GM23338 (cell line): ENCODE measurements at regions not wholly inside any gene's neighbourhood (a gene's known extent, or its start where the extent isn't known, plus 50 kb on each side); places are given as distances from the start of the nearest gene placed in this dataset.

ENCODE experiments used
- ATAC-seq: fragments of 200-7000 bp; cut with Tn5 transposase; 3 replicates; pipeline ENCODE4 v1.9.1; 2020
- DNase-seq: peaks from one replicate; pipeline ENCODE4 v3.0.0-alpha.2; 2015; ENCODE audit warnings: low spot score
- H2AFZ ChIP-seq: fragments of 200-600 bp; sonication (generic); 2 replicates; pipeline ENCODE4 v1.8.0; 2016; ENCODE audit warnings: antibody characterized with exemption, mild to moderate bottlenecking, moderate library complexity
- H3F3A ChIP-seq: fragments of 200-600 bp; sonication (generic); replicated peaks from 2 replicates; pipeline ENCODE4 v1.8.0; 2017; ENCODE audit warnings: antibody characterized with exemption, mixed run types, low read depth
- H3K27ac ChIP-seq: fragments of 200-600 bp; sonication (generic); 2 replicates; pipeline ENCODE4 v1.6.1; 2016; ENCODE audit warnings: low read depth
- H3K27me3 ChIP-seq: fragments of 200-600 bp; sonication (generic); 2 replicates; pipeline ENCODE4 v1.8.0; 2016; ENCODE audit warnings: mild to moderate bottlenecking, mixed run types, moderate library complexity; ENCODE audit not compliant: insufficient read depth
- H3K36me3 ChIP-seq: fragments of 200-600 bp; sonication (generic); 2 replicates; pipeline ENCODE4 v1.8.0; 2016; ENCODE audit warnings: mild to moderate bottlenecking; ENCODE audit not compliant: insufficient read depth
- H3K4me1 ChIP-seq: fragments of 200-600 bp; sonication (generic); 2 replicates; pipeline ENCODE4 v1.8.0; 2016; ENCODE audit warnings: mild to moderate bottlenecking, moderate library complexity; ENCODE audit not compliant: insufficient read depth
- H3K4me2 ChIP-seq: fragments of 200-600 bp; sonication (generic); 2 replicates; pipeline ENCODE4 v1.7.1; 2017; ENCODE audit warnings: mixed run types
- H3K4me3 ChIP-seq: fragments of 200-600 bp; sonication (generic); 2 replicates; pipeline ENCODE4 v1.6.1; 2016; ENCODE audit warnings: mixed run types
- H3K79me2 ChIP-seq: fragments of 200-600 bp; sonication (generic); replicated peaks from 2 replicates; pipeline ENCODE4 v1.8.0; 2017; ENCODE audit warnings: mild to moderate bottlenecking; ENCODE audit not compliant: insufficient read depth
- H3K9me2 ChIP-seq: fragments of 200-600 bp; sonication (generic); 2 replicates; pipeline ENCODE4 v1.8.0; 2017; ENCODE audit not compliant: insufficient read depth
- H4K20me1 ChIP-seq: fragments of 200-600 bp; sonication (generic); replicated peaks from 2 replicates; pipeline ENCODE4 v1.8.0; 2017; ENCODE audit warnings: mild to moderate bottlenecking; ENCODE audit not compliant: insufficient read depth
- H3K27ac Mint-ChIP-seq: 2 replicates; pipeline ENCODE4 v1.8.0; 2020; ENCODE audit warnings: inconsistent platforms, mild to moderate bottlenecking, moderate library complexity, mixed read lengths
- H3K27me3 Mint-ChIP-seq: 3 replicates; pipeline ENCODE4 v1.8.0; 2022; ENCODE audit warnings: low read depth, mild to moderate bottlenecking, moderate library complexity, mixed read lengths, inconsistent platforms; ENCODE audit not compliant: insufficient read depth, poor library complexity
- H3K36me3 Mint-ChIP-seq: 3 replicates; pipeline ENCODE4 v1.8.0; 2021; ENCODE audit warnings: low read depth, mild to moderate bottlenecking, inconsistent platforms, moderate library complexity, mixed read lengths
- H3K4me1 Mint-ChIP-seq: 3 replicates; pipeline ENCODE4 v1.8.0; 2020; ENCODE audit warnings: mild to moderate bottlenecking, inconsistent platforms, mixed read lengths
- H3K4me3 Mint-ChIP-seq: 3 replicates; pipeline ENCODE4 v1.8.0; 2021; ENCODE audit warnings: moderate library complexity, mild to moderate bottlenecking, inconsistent platforms, mixed read lengths
- H3K9me3 Mint-ChIP-seq: 3 replicates; pipeline ENCODE4 v1.8.0; 2020; ENCODE audit warnings: moderate library complexity, mild to moderate bottlenecking, inconsistent platforms, mixed read lengths
- CREB1 ChIP-seq: fragments of 250-450 bp; sonication (Bioruptor Pico); IDR thresholded peaks from 2 replicates; pipeline ENCODE4 v1.5.0; 2020; ENCODE audit warnings: low read depth, mild to moderate bottlenecking, moderate library complexity
- CTCF ChIP-seq, 2 experiments: fragments of 200-600 bp in 1 of 2; sonication (generic) in 1 of 2; conservative IDR thresholded peaks; 2 replicates each; pipeline versions ENCODE4 v1.5.1 to v1.6.1; 2016 to 2017; ENCODE audit warnings: antibody characterized with exemption in 2 of 2, low read depth in 2 of 2, mild to moderate bottlenecking in 2 of 2, moderate library complexity in 1 of 2
- EZH2 ChIP-seq: fragments of 200-600 bp; sonication (generic); IDR thresholded peaks from one replicate; pipeline ENCODE4 v1.8.0; 2017; ENCODE audit warnings: antibody characterized with exemption, mild to moderate bottlenecking, low read depth; ENCODE audit not compliant: unreplicated experiment
- EZH2phosphoT487 ChIP-seq: fragments of 200-600 bp; sonication (generic); IDR thresholded peaks from one replicate; pipeline ENCODE4 v1.8.1; 2018; ENCODE audit warnings: antibody characterized with exemption; ENCODE audit not compliant: unreplicated experiment
- JUNB ChIP-seq: IDR thresholded peaks from one replicate; pipeline ENCODE4 v1.6.1; 2016; ENCODE audit warnings: antibody characterized with exemption; ENCODE audit not compliant: unreplicated experiment
- NANOG ChIP-seq: IDR thresholded peaks from 2 replicates; pipeline ENCODE4 v1.6.1; 2016; ENCODE audit warnings: antibody characterized with exemption, borderline replicate concordance
- POLR2AphosphoS5 ChIP-seq: IDR thresholded peaks from 2 replicates; pipeline ENCODE4 v1.6.1; 2016; ENCODE audit warnings: antibody characterized with exemption, low read depth
- STAT1 ChIP-seq: IDR thresholded peaks from one replicate; pipeline ENCODE4 v1.6.1; 2016; ENCODE audit warnings: antibody characterized with exemption; ENCODE audit not compliant: unreplicated experiment
- ZNF114 ChIP-seq: fragments of 250-450 bp; sonication (Bioruptor Pico); IDR thresholded peaks from 2 replicates; pipeline ENCODE4 v1.5.0; 2020; ENCODE audit warnings: mild to moderate bottlenecking, moderate library complexity
- ZNF331 ChIP-seq: fragments of 250-450 bp; sonication (Bioruptor Pico); IDR thresholded peaks from 2 replicates; pipeline ENCODE4 v1.5.0; 2020; ENCODE audit warnings: low read depth, mild to moderate bottlenecking, moderate library complexity
- ZNF462 ChIP-seq: fragments of 250-450 bp; sonication (Bioruptor Pico); IDR thresholded peaks from 2 replicates; pipeline ENCODE4 v1.5.0; 2020; ENCODE audit warnings: mild to moderate bottlenecking, moderate library complexity
- TF ChIP-seq, protein P1 (sequence below): IDR thresholded peaks from one replicate; pipeline ENCODE4 v1.6.1; 2018; ENCODE audit warnings: antibody characterized with exemption; ENCODE audit not compliant: unreplicated experiment
- TF ChIP-seq, protein P2 (sequence below): IDR thresholded peaks from 2 replicates; pipeline ENCODE4 v1.6.1; 2016; ENCODE audit warnings: antibody characterized with exemption

DNA sequence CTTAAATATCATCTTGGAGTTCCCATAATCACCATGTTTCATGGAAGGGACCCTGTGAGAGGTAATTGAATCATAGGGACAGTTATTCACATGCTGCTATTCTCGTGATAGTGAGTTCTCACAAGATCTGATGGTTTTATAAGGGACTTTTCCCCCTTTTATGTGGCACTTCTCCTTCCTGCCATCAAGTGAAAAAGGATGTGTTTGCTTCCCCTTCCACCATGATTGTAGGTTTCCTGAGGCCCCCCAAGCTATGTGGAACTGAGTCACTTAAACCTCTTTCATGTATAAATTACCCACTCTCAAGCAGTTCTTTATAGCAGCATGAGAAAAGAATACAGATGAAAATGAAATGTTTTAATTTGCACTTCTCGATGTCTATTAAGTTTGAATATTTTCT lies 112.0 kb downstream of the ZNF648 start:
- no peak for ATAC-seq
- TF ChIP-seq NANOG: no peak
- TF ChIP-seq JUNB: no peak
- no peak for TF ChIP-seq ZNF462 (CRISPR knock-in tag)
- TF ChIP-seq POLR2AphosphoS5: no peak
- TF ChIP-seq, protein P1, sequence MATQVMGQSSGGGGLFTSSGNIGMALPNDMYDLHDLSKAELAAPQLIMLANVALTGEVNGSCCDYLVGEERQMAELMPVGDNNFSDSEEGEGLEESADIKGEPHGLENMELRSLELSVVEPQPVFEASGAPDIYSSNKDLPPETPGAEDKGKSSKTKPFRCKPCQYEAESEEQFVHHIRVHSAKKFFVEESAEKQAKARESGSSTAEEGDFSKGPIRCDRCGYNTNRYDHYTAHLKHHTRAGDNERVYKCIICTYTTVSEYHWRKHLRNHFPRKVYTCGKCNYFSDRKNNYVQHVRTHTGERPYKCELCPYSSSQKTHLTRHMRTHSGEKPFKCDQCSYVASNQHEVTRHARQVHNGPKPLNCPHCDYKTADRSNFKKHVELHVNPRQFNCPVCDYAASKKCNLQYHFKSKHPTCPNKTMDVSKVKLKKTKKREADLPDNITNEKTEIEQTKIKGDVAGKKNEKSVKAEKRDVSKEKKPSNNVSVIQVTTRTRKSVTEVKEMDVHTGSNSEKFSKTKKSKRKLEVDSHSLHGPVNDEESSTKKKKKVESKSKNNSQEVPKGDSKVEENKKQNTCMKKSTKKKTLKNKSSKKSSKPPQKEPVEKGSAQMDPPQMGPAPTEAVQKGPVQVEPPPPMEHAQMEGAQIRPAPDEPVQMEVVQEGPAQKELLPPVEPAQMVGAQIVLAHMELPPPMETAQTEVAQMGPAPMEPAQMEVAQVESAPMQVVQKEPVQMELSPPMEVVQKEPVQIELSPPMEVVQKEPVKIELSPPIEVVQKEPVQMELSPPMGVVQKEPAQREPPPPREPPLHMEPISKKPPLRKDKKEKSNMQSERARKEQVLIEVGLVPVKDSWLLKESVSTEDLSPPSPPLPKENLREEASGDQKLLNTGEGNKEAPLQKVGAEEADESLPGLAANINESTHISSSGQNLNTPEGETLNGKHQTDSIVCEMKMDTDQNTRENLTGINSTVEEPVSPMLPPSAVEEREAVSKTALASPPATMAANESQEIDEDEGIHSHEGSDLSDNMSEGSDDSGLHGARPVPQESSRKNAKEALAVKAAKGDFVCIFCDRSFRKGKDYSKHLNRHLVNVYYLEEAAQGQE: no peak
- TF ChIP-seq STAT1: no peak
- TF ChIP-seq CREB1 (CRISPR knock-in tag): no peak
- TF ChIP-seq EZH2phosphoT487: no peak
- TF ChIP-seq ZNF331: no peak
- TF ChIP-seq CTCF (conservative IDR thresholded peaks at IDR 0.05; ENCODE audit: low read depth in 2 of 2): no peak
- TF ChIP-seq, protein P2, sequence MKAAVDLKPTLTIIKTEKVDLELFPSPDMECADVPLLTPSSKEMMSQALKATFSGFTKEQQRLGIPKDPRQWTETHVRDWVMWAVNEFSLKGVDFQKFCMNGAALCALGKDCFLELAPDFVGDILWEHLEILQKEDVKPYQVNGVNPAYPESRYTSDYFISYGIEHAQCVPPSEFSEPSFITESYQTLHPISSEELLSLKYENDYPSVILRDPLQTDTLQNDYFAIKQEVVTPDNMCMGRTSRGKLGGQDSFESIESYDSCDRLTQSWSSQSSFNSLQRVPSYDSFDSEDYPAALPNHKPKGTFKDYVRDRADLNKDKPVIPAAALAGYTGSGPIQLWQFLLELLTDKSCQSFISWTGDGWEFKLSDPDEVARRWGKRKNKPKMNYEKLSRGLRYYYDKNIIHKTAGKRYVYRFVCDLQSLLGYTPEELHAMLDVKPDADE: no peak
- no peak for TF ChIP-seq ZNF114 (CRISPR knock-in tag)
- no peak for TF ChIP-seq EZH2
- Mint-ChIP-seq H3K4me1 (no peaks in the 10 kb centered on the region), H3K9me3 (peaks cover 17% of the 10 kb centered on the region), H3K4me3 (no peak overlapping the region), H3K27me3 (no peaks in the 10 kb centered on the region), H3K27ac (no peak overlapping the region), H3K36me3 (peaks cover 15% of the 10 kb centered on the region; the same call in 2 of the 3 replicates)
- no peak overlapping the region for H3K4me3 ChIP-seq
- no peak for DNase-seq
- H2AFZ ChIP-seq: no peak overlapping the region
- H4K20me1 ChIP-seq: no peaks in the 10 kb centered on the region
- H3K36me3 ChIP-seq: 0 out of 2 replicates have a peak, but pooled peaks cover 4% of the 10 kb centered on the region
- no peak overlapping the region for H3K4me2 ChIP-seq
- no peaks in the 10 kb centered on the region for H3K4me1 ChIP-seq
- no peak overlapping the region for H3K27ac ChIP-seq
- H3K9me2 ChIP-seq: peaks cover 4% of the 10 kb centered on the region; the same call in 1 of the 2 replicates
- no peaks in the 10 kb centered on the region for H3K79me2 ChIP-seq
- no peaks in the 10 kb centered on the region for H3F3A ChIP-seq
- H3K27me3 ChIP-seq: no peaks in the 10 kb centered on the region
